Epidermal melanocyte (primary cell): ENCODE measurements at regions not wholly inside any gene's neighbourhood (a gene's known extent, or its start where the extent isn't known, plus 50 kb on each side); places are given as distances from the start of the nearest gene placed in this dataset.

Source experiments
- DNase-seq: peaks from one replicate; pipeline ENCODE4 v3.0.0; 2011; ENCODE audit warnings: low spot score; ENCODE audit not compliant: insufficient read length

GRCh38 chr1:226816576-226816975, 53.8 kb upstream of the PSEN2 start:
- DNase-seq = no peak

- no peak for DNase-seq
These were observed 55.5 kb upstream of the PSEN2 start for GRCh38 chr1:226814751-226815537.

- no peak for DNase-seq
These were observed 56.5 kb upstream of the PSEN2 start for GRCh38 chr1:226813671-226814591.

- DNase-seq = no peak
These were observed 59.7 kb upstream of the PSEN2 start for GRCh38 chr1:226810681-226811080.

GRCh38 chr1:226809785-226810571, 60.4 kb upstream of the PSEN2 start:
- peak; percentile 82 for DNase-seq

- no peak for DNase-seq
These were observed 61.9 kb upstream of the PSEN2 start for GRCh38 chr1:226808501-226808900.

GRCh38 chr1:226806988-226807387, 63.4 kb upstream of the PSEN2 start:
- DNase-seq = no peak

- no peak for DNase-seq
These were observed 65.3 kb upstream of the PSEN2 start for GRCh38 chr1:226804907-226805759.

- DNase-seq = no peak
These were observed 61.8 kb upstream of the ITPKB start for GRCh38 chr1:226800763-226801380.

- no peak for DNase-seq
These were observed 60.7 kb upstream of the ITPKB start for GRCh38 chr1:226799634-226800281.

GRCh38 chr1:226798427-226799411, 59.6 kb upstream of the ITPKB start:
- no peak for DNase-seq

- DNase-seq = no peak
These were observed 58.1 kb upstream of the ITPKB start for GRCh38 chr1:226797151-226797550.

GRCh38 chr1:226793620-226794276, 54.7 kb upstream of the ITPKB start:
- DNase-seq = no peak

- no peak for DNase-seq
These were observed 53.3 kb upstream of the ITPKB start for GRCh38 chr1:226792368-226792767.

- DNase-seq = no peak
These were observed 51.6 kb upstream of the ITPKB start for GRCh38 chr1:226790545-226791181.

- DNase-seq = no peak
These were observed 49.9 kb upstream of the ITPKB start for GRCh38 chr1:226788965-226789364.
